Stimulated activated effector memory CD8-positive, alpha-beta T cell treated with anti-CD3 and anti-CD28 coated beads, Interleukin-12 subunit alpha, Interleukin-12 subunit beta, amount 100 ng/mL, for 72 hours (primary cell): ENCODE measurements at regions not wholly inside any gene's neighbourhood (a gene's known extent, or its start where the extent isn't known, plus 50 kb on each side); places are given as distances from the start of the nearest gene placed in this dataset.
"Not testable (repeated sequence)": the region's sequence is repeated elsewhere in the genome, so short reads cannot be mapped to it uniquely, and the experiment has no call there.

ENCODE experiments used
- ATAC-seq: fragments of 150-1000 bp; cut with Tn5 transposase; 2 replicates; pipeline ENCODE4 v1.10.0; 2021
- DNase-seq, 2 donors: peaks; one replicate each; pipeline ENCODE4 v3.0.0; 2021 to 2022; ENCODE audit warnings: low spot score in 2 of 2
- H3K27ac Mint-ChIP-seq: one replicate; pipeline ENCODE4 v1.8.0; 2022; ENCODE audit warnings: mild to moderate bottlenecking, mixed read lengths
- H3K36me3 Mint-ChIP-seq: one replicate; pipeline ENCODE4 v1.8.0; 2022; ENCODE audit warnings: mild to moderate bottlenecking, mixed read lengths
- H3K4me1 Mint-ChIP-seq: one replicate; pipeline ENCODE4 v1.8.0; 2022; ENCODE audit warnings: mixed read lengths
- H3K4me3 Mint-ChIP-seq: one replicate; pipeline ENCODE4 v1.8.0; 2022; ENCODE audit warnings: mild to moderate bottlenecking, mixed read lengths
- H3K9me3 Mint-ChIP-seq: one replicate; pipeline ENCODE4 v1.8.0; 2022; ENCODE audit warnings: mixed read lengths

GRCh38 chr3:164812042-164812441, 266.3 kb downstream of the SI start:
- Mint-ChIP-seq H3K36me3 (no peaks in the 10 kb centered on the region), H3K4me1 (no peaks in the 10 kb centered on the region), H3K27ac (no peak overlapping the region), H3K9me3 (peaks cover 8% of the 10 kb centered on the region), H3K4me3 (no peak overlapping the region)
- no peak for DNase-seq
- ATAC-seq, result no peak

GRCh38 chr3:164806188-164806587, 272.1 kb downstream of the SI start:
- H3K4me3 Mint-ChIP-seq, result no peak overlapping the region
- DNase-seq (no peak), ATAC-seq (no peak)
- no peaks in the 10 kb centered on the region for H3K36me3 Mint-ChIP-seq
- H3K4me1 Mint-ChIP-seq, result no peaks in the 10 kb centered on the region
- no peak overlapping the region for H3K27ac Mint-ChIP-seq
- H3K9me3 Mint-ChIP-seq, result peaks cover 17% of the 10 kb centered on the region

- ATAC-seq (no peak), DNase-seq (no peak)
- Mint-ChIP-seq H3K36me3 (no peaks in the 10 kb centered on the region), H3K4me1 (no peaks in the 10 kb centered on the region), H3K9me3 (peaks cover 25% of the 10 kb centered on the region), H3K4me3 (no peak overlapping the region), H3K27ac (no peak overlapping the region)
Measured at GRCh38 chr3:164794099-164794498, 284.2 kb downstream of the SI start.

- Mint-ChIP-seq H3K27ac (no peak overlapping the region), H3K36me3 (no peaks in the 10 kb centered on the region), H3K9me3 (peaks cover 14% of the 10 kb centered on the region), H3K4me3 (no peak overlapping the region), H3K4me1 (no peaks in the 10 kb centered on the region)
- ATAC-seq (no peak), DNase-seq (no peak)
Measured at GRCh38 chr3:164791263-164791662, 287.0 kb downstream of the SI start.

GRCh38 chr3:164784407-164784806, 293.9 kb downstream of the SI start:
- not testable (repeated sequence) for H3K4me1 Mint-ChIP-seq, H3K9me3 Mint-ChIP-seq, DNase-seq, H3K4me3 Mint-ChIP-seq, ATAC-seq, H3K27ac Mint-ChIP-seq, H3K36me3 Mint-ChIP-seq

GRCh38 chr3:164781755-164782154, 296.5 kb downstream of the SI start:
- H3K4me3 Mint-ChIP-seq, result no peak overlapping the region
- DNase-seq (no peak), ATAC-seq (no peak)
- no peaks in the 10 kb centered on the region for H3K36me3 Mint-ChIP-seq
- H3K9me3 Mint-ChIP-seq, result peaks cover 11% of the 10 kb centered on the region
- H3K4me1 Mint-ChIP-seq, result no peaks in the 10 kb centered on the region
- H3K27ac Mint-ChIP-seq, result no peak overlapping the region

- no peak overlapping the region for H3K4me3 Mint-ChIP-seq
- DNase-seq (no peak), ATAC-seq (no peak)
- no peaks in the 10 kb centered on the region for H3K4me1 Mint-ChIP-seq
- H3K27ac Mint-ChIP-seq, result no peak overlapping the region
- peaks cover 11% of the 10 kb centered on the region for H3K9me3 Mint-ChIP-seq
- no peaks in the 10 kb centered on the region for H3K36me3 Mint-ChIP-seq
Measured at GRCh38 chr3:164779816-164780215, 298.5 kb downstream of the SI start.

- no peak overlapping the region for H3K27ac Mint-ChIP-seq
- H3K4me3 Mint-ChIP-seq, result no peak overlapping the region
Measured at GRCh38 chr3:164752812-164753211, 325.5 kb downstream of the SI start.

GRCh38 chr3:164748626-164749025, 329.7 kb downstream of the SI start:
- no peaks in the 10 kb centered on the region for H3K4me1 Mint-ChIP-seq
- no peak for DNase-seq
- no peak overlapping the region for H3K27ac Mint-ChIP-seq
- no peak overlapping the region for H3K4me3 Mint-ChIP-seq
- no peak for ATAC-seq
- H3K9me3 Mint-ChIP-seq, result peaks cover 16% of the 10 kb centered on the region
- H3K36me3 Mint-ChIP-seq, result no peaks in the 10 kb centered on the region

More at GRCh38 chr3:164752812-164753211, 325.5 kb downstream of the SI start:
- DNase-seq (no peak), ATAC-seq (no peak)
- Mint-ChIP-seq H3K4me1 (no peaks in the 10 kb centered on the region), H3K9me3 (peaks cover 11% of the 10 kb centered on the region), H3K36me3 (no peaks in the 10 kb centered on the region)

- H3K27ac Mint-ChIP-seq, result no peak overlapping the region
- ATAC-seq (no peak), DNase-seq (no peak)
- no peaks in the 10 kb centered on the region for H3K4me1 Mint-ChIP-seq
- no peaks in the 10 kb centered on the region for H3K36me3 Mint-ChIP-seq
- H3K9me3 Mint-ChIP-seq, result peaks cover 39% of the 10 kb centered on the region
- no peak overlapping the region for H3K4me3 Mint-ChIP-seq
Measured at GRCh38 chr3:164741869-164742268, 336.4 kb downstream of the SI start.

- no peak overlapping the region for H3K27ac Mint-ChIP-seq
- H3K36me3 Mint-ChIP-seq, result no peaks in the 10 kb centered on the region
Measured at GRCh38 chr3:164737174-164737573, 341.1 kb downstream of the SI start.

GRCh38 chr3:164732166-164732565, 346.1 kb downstream of the SI start:
- DNase-seq (no peak), ATAC-seq (no peak)
- no peak overlapping the region for H3K4me3 Mint-ChIP-seq
- no peaks in the 10 kb centered on the region for H3K36me3 Mint-ChIP-seq
- peaks cover 13% of the 10 kb centered on the region for H3K9me3 Mint-ChIP-seq
- H3K27ac Mint-ChIP-seq, result no peak overlapping the region
- no peaks in the 10 kb centered on the region for H3K4me1 Mint-ChIP-seq

More at GRCh38 chr3:164737174-164737573, 341.1 kb downstream of the SI start:
- Mint-ChIP-seq H3K4me3 (no peak overlapping the region), H3K4me1 (no peaks in the 10 kb centered on the region), H3K9me3 (peaks cover 32% of the 10 kb centered on the region)
- ATAC-seq, result no peak
- no peak for DNase-seq

GRCh38 chr3:164730815-164731360, 347.4 kb downstream of the SI start:
- no peaks in the 10 kb centered on the region for H3K4me1 Mint-ChIP-seq
- H3K4me3 Mint-ChIP-seq, result no peak overlapping the region
- ATAC-seq, result no peak
- H3K27ac Mint-ChIP-seq, result no peak overlapping the region
- peaks cover 9% of the 10 kb centered on the region for H3K9me3 Mint-ChIP-seq
- DNase-seq, result no peak
- no peaks in the 10 kb centered on the region for H3K36me3 Mint-ChIP-seq

GRCh38 chr3:164723396-164723795, 354.9 kb downstream of the SI start:
- Mint-ChIP-seq H3K4me1 (no peaks in the 10 kb centered on the region), H3K9me3 (peaks cover 18% of the 10 kb centered on the region), H3K36me3 (no peaks in the 10 kb centered on the region), H3K27ac (no peak overlapping the region), H3K4me3 (no peak overlapping the region)
- DNase-seq, result no peak
- peak; percentile 32 for ATAC-seq

GRCh38 chr3:164702808-164703207, 375.5 kb downstream of the SI start:
- DNase-seq, H3K36me3 Mint-ChIP-seq, H3K4me3 Mint-ChIP-seq, ATAC-seq, H3K9me3 Mint-ChIP-seq, H3K4me1 Mint-ChIP-seq, H3K27ac Mint-ChIP-seq: not testable (repeated sequence)

- Mint-ChIP-seq H3K9me3 (peaks cover 4% of the 10 kb centered on the region), H3K4me3 (no peak overlapping the region), H3K27ac (no peak overlapping the region), H3K36me3 (no peaks in the 10 kb centered on the region), H3K4me1 (no peaks in the 10 kb centered on the region)
- ATAC-seq (no peak), DNase-seq (no peak)
Measured at GRCh38 chr3:164687902-164688301, 390.4 kb downstream of the SI start.

GRCh38 chr3:164687211-164687610, 391.1 kb downstream of the SI start:
- H3K27ac Mint-ChIP-seq, result no peak overlapping the region
- no peaks in the 10 kb centered on the region for H3K4me1 Mint-ChIP-seq

More at GRCh38 chr3:164687211-164687610, 391.1 kb downstream of the SI start:
- no peak for DNase-seq
- no peak overlapping the region for H3K4me3 Mint-ChIP-seq
- no peaks in the 10 kb centered on the region for H3K36me3 Mint-ChIP-seq
- no peak for ATAC-seq
- peaks cover 4% of the 10 kb centered on the region for H3K9me3 Mint-ChIP-seq
